B cell (primary cell): ENCODE measurements at regions not wholly inside any gene's neighbourhood (a gene's known extent, or its start where the extent isn't known, plus 50 kb on each side); places are given as distances from the start of the nearest gene placed in this dataset.

Source experiments
- EZH2 ChIP-seq: IDR thresholded peaks from 2 replicates; pipeline ENCODE4 v1.6.1; 2012; ENCODE audit warnings: borderline replicate concordance, low read depth, mild to moderate bottlenecking, moderate library complexity, low read length; ENCODE audit not compliant: insufficient read depth, poor library complexity, severe bottlenecking
- TF ChIP-seq, protein P1 (sequence below): fragments of 200-600 bp; IDR thresholded peaks from one replicate; pipeline ENCODE4 v1.8.0; 2022; ENCODE audit warnings: antibody characterized with exemption, mild to moderate bottlenecking

DNA sequence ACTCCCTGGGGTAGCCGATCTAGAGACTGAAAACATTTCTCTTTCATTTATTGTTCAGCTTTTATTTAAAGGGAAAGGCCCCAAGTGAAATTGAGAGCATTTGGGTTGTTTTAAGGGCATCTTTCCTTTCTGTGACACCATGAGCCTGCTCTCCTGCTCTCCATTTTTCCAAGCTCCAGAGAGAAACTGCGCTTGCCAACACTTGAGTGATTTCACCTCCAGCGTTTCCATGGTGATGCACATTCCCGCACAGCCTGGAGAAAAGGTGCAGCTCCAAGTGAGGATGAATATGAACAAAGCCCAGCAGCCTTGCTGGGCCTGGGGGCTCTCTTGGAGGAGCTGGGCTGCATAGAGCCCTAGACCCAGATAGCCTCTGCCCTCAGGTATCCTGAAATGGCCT, 159.2 kb upstream of the PPP2R3A start:
- TF ChIP-seq, protein P1, sequence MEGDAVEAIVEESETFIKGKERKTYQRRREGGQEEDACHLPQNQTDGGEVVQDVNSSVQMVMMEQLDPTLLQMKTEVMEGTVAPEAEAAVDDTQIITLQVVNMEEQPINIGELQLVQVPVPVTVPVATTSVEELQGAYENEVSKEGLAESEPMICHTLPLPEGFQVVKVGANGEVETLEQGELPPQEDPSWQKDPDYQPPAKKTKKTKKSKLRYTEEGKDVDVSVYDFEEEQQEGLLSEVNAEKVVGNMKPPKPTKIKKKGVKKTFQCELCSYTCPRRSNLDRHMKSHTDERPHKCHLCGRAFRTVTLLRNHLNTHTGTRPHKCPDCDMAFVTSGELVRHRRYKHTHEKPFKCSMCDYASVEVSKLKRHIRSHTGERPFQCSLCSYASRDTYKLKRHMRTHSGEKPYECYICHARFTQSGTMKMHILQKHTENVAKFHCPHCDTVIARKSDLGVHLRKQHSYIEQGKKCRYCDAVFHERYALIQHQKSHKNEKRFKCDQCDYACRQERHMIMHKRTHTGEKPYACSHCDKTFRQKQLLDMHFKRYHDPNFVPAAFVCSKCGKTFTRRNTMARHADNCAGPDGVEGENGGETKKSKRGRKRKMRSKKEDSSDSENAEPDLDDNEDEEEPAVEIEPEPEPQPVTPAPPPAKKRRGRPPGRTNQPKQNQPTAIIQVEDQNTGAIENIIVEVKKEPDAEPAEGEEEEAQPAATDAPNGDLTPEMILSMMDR, result no peak
- no peak for TF ChIP-seq EZH2
